OCI-LY1 (cell line): ENCODE measurements at regions not wholly inside any gene's neighbourhood (a gene's known extent, or its start where the extent isn't known, plus 50 kb on each side); places are given as distances from the start of the nearest gene placed in this dataset.

ENCODE experiments used
- H2AFZ ChIP-seq: fragments of 200-600 bp; sonication (generic), shearing (Covaris generic); 2 replicates; pipeline ENCODE4 v1.6.0; 2014; ENCODE audit warnings: antibody characterized with exemption, mild to moderate bottlenecking, low read length
- H3F3A ChIP-seq: fragments of 200-600 bp; sonication (generic), shearing (Covaris generic); 2 replicates; pipeline ENCODE4 v1.6.0; 2014; ENCODE audit warnings: mild to moderate bottlenecking, antibody characterized with exemption, low read length, moderate library complexity; ENCODE audit not compliant: insufficient read depth
- H3K27ac ChIP-seq: fragments of 200-600 bp; sonication (generic); 2 replicates; pipeline ENCODE4 v1.5.1; 2014; ENCODE audit warnings: low read length, mixed run types, mild to moderate bottlenecking, low read depth; ENCODE audit not compliant: poor library complexity, severe bottlenecking
- H3K27me3 ChIP-seq: fragments of 200-600 bp; sonication (generic); 2 replicates; pipeline ENCODE4 v1.6.0; 2014; ENCODE audit warnings: antibody characterized with exemption, mild to moderate bottlenecking, low read length, moderate library complexity; ENCODE audit not compliant: insufficient read depth
- H3K36me3 ChIP-seq: fragments of 200-600 bp; sonication (generic); 2 replicates; pipeline ENCODE4 v1.6.1; 2014; ENCODE audit warnings: mild to moderate bottlenecking, antibody characterized with exemption, low read length, moderate library complexity, mixed read lengths; ENCODE audit not compliant: insufficient read depth
- H3K4me1 ChIP-seq: fragments of 200-600 bp; sonication (generic); 2 replicates; pipeline ENCODE4 v1.5.1; 2014; ENCODE audit warnings: mild to moderate bottlenecking, low read length, moderate library complexity; ENCODE audit not compliant: insufficient read depth, severe bottlenecking
- H3K4me2 ChIP-seq: fragments of 200-600 bp; sonication (generic), shearing (Covaris generic); 2 replicates; pipeline ENCODE4 v1.6.1; 2014; ENCODE audit warnings: low read length
- H3K4me3 ChIP-seq: fragments of 200-600 bp; sonication (generic); 2 replicates; pipeline ENCODE4 v1.5.1; 2014; ENCODE audit warnings: low read length, low read depth, mild to moderate bottlenecking, mixed read lengths; ENCODE audit not compliant: poor library complexity, severe bottlenecking
- H3K79me2 ChIP-seq: fragments of 200-600 bp; shearing (Covaris generic); 2 replicates; pipeline ENCODE4 v1.6.1; 2016; ENCODE audit warnings: mixed run types, low read length, mixed read lengths; ENCODE audit not compliant: insufficient read depth
- H3K9ac ChIP-seq: fragments of 200-600 bp; sonication (generic), shearing (Covaris generic); 2 replicates; pipeline ENCODE4 v1.6.1; 2014; ENCODE audit warnings: mild to moderate bottlenecking, low read length, mixed read lengths
- H3K9me2 ChIP-seq: fragments of 200-600 bp; sonication (generic), shearing (Covaris generic); 2 replicates; pipeline ENCODE4 v1.6.1; 2014; ENCODE audit warnings: low read depth, mild to moderate bottlenecking, low read length, mixed read lengths
- H3K9me3 ChIP-seq: fragments of 200-600 bp; shearing (Covaris generic); 2 replicates; pipeline ENCODE4 v1.6.1; 2014; ENCODE audit warnings: low read length, mixed read lengths
- H4K20me1 ChIP-seq: fragments of 200-600 bp; sonication (generic), shearing (Covaris generic); 2 replicates; pipeline ENCODE4 v1.6.0; 2016; ENCODE audit warnings: mild to moderate bottlenecking, low read length; ENCODE audit not compliant: insufficient read depth
- EZH2 ChIP-seq: fragments of 200-600 bp; sonication (generic), shearing (Covaris generic); IDR thresholded peaks from 2 replicates; pipeline ENCODE4 v1.8.0; 2017; ENCODE audit warnings: borderline replicate concordance, mixed run types, mild to moderate bottlenecking, antibody characterized with exemption, low read length, moderate library complexity, mixed read lengths
- TF ChIP-seq, protein P1 (sequence below): fragments of 200-600 bp; sonication (generic), shearing (Covaris generic); IDR thresholded peaks from 2 replicates; pipeline ENCODE4 v1.5.1; 2017; ENCODE audit warnings: mild to moderate bottlenecking, antibody characterized with exemption, low read length, moderate library complexity, mixed read lengths

DNA sequence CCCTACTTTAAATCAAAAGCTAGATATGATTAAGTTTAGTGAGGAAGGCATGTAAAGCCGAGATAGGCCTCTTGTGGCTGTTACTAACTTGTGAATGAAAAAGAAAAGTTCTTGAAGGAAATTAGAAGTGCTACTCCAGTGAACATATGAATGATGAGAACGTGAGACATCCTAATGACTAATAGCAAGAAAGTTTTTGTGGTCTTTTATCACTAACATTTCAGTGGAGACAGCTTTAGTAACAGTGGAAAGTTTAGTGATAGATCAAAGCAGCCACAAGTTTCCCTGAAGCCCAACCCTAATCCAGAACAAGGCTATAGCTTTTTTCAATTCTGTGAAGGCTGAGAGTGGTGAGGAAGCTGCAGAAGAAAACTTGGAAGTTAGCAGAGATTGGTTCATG, 73.6 kb upstream of the LRRC8B start:
- Histone ChIP-seq H3K4me1 (no peaks in the 10 kb centered on the region), H3F3A (no peaks in the 10 kb centered on the region), H3K27ac (no peak overlapping the region), H3K9me3 (no peaks in the 10 kb centered on the region), H3K79me2 (no peaks in the 10 kb centered on the region), H2AFZ (no peak overlapping the region), H3K27me3 (no peaks in the 10 kb centered on the region), H3K4me3 (no peak overlapping the region), H3K9ac (no peak overlapping the region), H3K9me2 (no peaks in the 10 kb centered on the region), H3K36me3 (no peaks in the 10 kb centered on the region), H3K4me2 (no peak overlapping the region), H4K20me1 (no peaks in the 10 kb centered on the region)
- TF ChIP-seq, protein P1, sequence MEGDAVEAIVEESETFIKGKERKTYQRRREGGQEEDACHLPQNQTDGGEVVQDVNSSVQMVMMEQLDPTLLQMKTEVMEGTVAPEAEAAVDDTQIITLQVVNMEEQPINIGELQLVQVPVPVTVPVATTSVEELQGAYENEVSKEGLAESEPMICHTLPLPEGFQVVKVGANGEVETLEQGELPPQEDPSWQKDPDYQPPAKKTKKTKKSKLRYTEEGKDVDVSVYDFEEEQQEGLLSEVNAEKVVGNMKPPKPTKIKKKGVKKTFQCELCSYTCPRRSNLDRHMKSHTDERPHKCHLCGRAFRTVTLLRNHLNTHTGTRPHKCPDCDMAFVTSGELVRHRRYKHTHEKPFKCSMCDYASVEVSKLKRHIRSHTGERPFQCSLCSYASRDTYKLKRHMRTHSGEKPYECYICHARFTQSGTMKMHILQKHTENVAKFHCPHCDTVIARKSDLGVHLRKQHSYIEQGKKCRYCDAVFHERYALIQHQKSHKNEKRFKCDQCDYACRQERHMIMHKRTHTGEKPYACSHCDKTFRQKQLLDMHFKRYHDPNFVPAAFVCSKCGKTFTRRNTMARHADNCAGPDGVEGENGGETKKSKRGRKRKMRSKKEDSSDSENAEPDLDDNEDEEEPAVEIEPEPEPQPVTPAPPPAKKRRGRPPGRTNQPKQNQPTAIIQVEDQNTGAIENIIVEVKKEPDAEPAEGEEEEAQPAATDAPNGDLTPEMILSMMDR: no peak
- TF ChIP-seq EZH2: no peak

DNA sequence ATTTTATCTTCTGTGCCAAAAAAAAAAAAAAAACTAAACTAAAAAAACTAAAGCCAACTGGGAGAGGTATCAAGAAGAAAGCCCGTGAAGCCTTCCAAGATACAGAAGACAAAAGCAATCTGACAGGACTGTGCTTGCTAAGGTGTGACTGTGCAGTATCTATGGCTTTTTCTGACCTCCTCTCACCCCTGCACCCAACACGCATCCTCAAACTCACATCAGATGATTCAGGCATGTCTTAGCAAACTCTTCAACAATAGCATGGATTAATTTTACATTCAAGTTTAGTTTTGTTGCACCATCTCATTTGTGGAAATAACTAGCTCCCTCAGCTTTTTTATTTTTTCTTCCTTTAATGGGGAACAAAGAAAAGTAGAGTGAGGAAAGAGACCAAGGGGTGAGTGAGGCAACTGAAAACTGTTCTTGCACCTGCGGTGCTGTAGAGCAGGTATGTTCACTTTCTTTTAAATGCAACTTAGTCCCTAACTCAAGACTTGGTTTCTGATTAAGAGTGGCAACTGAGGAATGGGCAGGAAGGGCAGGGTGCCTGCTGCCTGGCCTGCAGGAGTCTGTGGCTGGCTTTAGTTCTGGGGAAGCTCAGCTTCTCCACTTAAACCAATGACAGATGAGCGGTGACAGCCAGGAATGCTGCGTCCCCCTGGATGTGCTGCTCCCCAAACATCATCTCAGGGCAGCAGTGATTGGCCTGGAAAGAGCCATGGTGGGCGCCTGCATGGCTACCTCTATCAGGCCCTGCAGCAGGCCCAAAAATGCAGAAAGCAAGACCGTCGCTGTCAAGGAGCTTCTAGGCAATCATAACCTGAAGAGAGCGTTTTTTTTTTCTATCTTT, 71.3 kb upstream of the LRRC8B start:
- H3K9ac ChIP-seq: no peak overlapping the region
- TF ChIP-seq EZH2: no peak
- TF ChIP-seq, protein P1: no peak
- no peaks in the 10 kb centered on the region for H3K27me3 ChIP-seq
- no peak overlapping the region for H3K4me3 ChIP-seq
- H2AFZ ChIP-seq: no peak overlapping the region
- peaks cover 2% of the 10 kb centered on the region; the same call in 1 of the 2 replicates for H3F3A ChIP-seq
- no peaks in the 10 kb centered on the region for H3K9me2 ChIP-seq
- no peak overlapping the region for H3K4me2 ChIP-seq
- H3K79me2 ChIP-seq: no peaks in the 10 kb centered on the region
- H3K9me3 ChIP-seq: no peaks in the 10 kb centered on the region
- H3K27ac ChIP-seq: no peak overlapping the region
- no peaks in the 10 kb centered on the region for H4K20me1 ChIP-seq
- H3K4me1 ChIP-seq: no peaks in the 10 kb centered on the region
- no peaks in the 10 kb centered on the region for H3K36me3 ChIP-seq

DNA sequence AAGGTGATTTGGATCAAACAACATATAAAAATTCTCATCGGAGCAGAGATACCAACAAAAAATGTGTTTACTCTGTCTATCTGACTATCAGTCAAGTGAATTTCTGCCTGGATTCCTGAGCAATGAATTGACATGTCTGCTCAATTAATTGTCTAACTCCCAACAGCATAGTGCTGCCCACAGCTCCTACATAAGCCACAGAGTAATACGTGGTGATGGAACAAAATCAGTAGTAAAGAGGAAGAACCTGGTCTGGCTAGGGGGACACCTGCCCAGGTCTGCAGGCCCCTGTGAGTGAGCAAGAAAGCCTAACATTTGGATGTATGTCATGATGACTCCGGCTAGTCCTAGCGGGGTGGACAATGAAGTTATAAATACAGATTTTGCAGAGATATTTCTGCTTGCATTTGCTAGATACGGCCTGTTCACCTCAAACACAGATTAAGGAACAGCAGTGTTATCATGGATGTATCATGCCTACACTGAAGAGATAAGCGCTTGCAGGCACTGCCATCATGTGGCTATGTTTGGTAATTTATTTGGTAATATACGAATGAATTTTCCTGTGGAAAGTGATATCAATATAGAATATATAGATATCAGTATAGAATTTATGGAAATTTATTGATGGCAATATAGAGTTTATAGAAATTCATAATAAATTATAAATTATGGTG, 69.6 kb upstream of the LRRC8B start:
- H3K9me2 ChIP-seq: no peaks in the 10 kb centered on the region
- TF ChIP-seq, protein P1: peak; percentile 69
- TF ChIP-seq EZH2: no peak
- H4K20me1 ChIP-seq: no peaks in the 10 kb centered on the region
- H3F3A ChIP-seq: peaks cover 3% of the 10 kb centered on the region; the same call in 1 of the 2 replicates
- H3K79me2 ChIP-seq: no peaks in the 10 kb centered on the region
- H2AFZ ChIP-seq: no peak overlapping the region
- no peak overlapping the region for H3K27ac ChIP-seq
- no peaks in the 10 kb centered on the region for H3K9me3 ChIP-seq
- no peaks in the 10 kb centered on the region for H3K27me3 ChIP-seq
- no peak overlapping the region for H3K4me3 ChIP-seq
- no peaks in the 10 kb centered on the region for H3K4me1 ChIP-seq
- no peak overlapping the region for H3K4me2 ChIP-seq
- no peak overlapping the region for H3K9ac ChIP-seq
- H3K36me3 ChIP-seq: no peaks in the 10 kb centered on the region
